T-helper 1 cell treated with Interleukin-12 subunit alpha and Interleukin-12 subunit beta and Interleukin-4 antibody, amounts not matched to agents 30 ng/mL and 1 ng/mL, for 36 hours (primary cell): ENCODE measurements at regions not wholly inside any gene's neighbourhood (a gene's known extent, or its start where the extent isn't known, plus 50 kb on each side); places are given as distances from the start of the nearest gene placed in this dataset.

Experiments
- intact Hi-C: fragments of 100-400 bp; cut with micrococcal nuclease; formaldehyde crosslinking; loops from one replicate; pipeline ENCODE4 v1.15.1; 2024

DNA sequence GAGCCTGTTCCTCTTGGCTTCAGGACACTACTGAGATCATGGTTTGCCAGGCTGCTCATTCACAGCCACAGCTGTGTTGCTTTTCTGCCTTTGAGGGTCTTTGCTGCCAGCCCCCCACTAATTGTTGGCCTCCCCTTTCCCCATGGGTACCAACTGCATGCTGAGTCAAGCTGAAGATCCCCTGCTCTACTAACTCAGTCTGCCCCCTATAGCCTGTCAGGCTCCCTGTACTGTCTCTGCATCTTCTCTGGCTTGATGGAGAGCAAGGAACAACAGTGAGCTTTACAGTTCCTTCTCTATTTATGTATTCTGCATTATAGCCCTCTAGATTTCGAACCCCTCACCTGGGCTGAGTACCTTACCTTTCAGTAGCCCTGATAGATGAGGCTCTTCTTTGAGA lies 257.6 kb upstream of the CADM1 start:
- intact Hi-C loops, result no loop called here

DNA sequence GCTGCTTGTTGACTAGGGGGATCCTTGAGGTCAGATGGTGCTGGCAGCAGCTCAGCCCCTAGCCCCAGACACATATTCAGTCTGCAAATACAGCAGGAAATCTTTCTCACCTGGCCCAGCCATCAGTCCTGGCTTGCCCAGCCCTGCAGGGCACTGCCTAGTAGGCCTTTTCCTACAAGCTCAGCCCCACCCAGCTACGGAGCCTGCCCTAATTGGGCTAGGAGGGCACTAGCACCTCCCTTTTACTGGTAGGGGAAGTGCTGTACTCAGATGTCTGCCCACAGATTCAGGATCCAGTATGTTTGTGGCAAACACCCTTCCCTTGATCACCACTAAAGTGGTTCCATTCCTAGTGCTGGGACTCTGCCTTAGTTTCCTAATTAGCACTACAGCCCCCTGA lies 257.1 kb upstream of the CADM1 start:
- intact Hi-C loops, result no loop called here

GRCh38 chr11:115760461-115761320 lies 256.5 kb upstream of the CADM1 start:
- intact Hi-C loops, result no loop called here

- intact Hi-C loops, result no loop called here
Measured at GRCh38 chr11:115759622-115760460, 255.6 kb upstream of the CADM1 start.

GRCh38 chr11:115758011-115758410 lies 253.8 kb upstream of the CADM1 start:
- intact Hi-C loops, result no loop called here

- intact Hi-C loops, result no loop called here
Measured at GRCh38 chr11:115751243-115752015, 247.2 kb upstream of the CADM1 start.

GRCh38 chr11:115745610-115746512 lies 241.6 kb upstream of the CADM1 start:
- intact Hi-C loops, result no loop called here

- intact Hi-C loops, result no loop called here
Measured at GRCh38 chr11:115745066-115745465, 240.9 kb upstream of the CADM1 start.

GRCh38 chr11:115743719-115744118 lies 239.5 kb upstream of the CADM1 start:
- intact Hi-C loops, result no loop called here

DNA sequence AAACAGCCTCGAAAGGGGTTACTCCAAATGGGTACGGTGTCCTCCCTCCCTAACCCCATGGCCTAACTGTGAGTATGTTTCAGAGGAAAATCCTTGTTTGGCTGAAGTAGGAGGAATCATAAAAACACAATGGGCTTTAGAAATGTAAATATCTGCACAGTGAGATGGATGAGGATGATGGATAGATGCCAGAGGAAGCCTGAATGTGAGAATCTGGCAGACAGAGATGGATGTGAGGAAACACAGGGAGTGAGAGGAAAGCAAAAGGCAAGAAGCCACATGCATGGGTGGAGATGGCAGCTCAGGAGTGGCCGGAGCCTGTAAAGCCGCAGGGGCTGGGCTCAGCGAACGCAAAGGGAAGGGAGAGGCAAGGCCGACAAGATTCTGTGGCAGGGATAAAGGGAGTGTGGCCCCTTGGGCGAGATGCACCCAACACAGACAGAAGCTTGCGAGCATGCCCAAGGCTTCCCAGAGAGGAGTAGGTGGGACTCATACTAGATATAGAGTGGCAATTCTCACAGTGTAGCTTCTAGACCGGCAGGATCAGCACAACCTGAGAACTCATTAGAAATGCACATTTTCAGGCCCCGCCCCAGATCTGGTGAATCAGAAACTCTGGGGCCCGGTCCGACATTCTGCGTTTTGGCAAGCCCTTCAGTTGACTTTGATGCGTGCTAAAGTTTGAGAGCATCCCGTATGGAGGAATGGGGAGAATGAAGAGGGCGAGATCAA lies 237.3 kb upstream of the CADM1 start:
- intact Hi-C loops, result no loop called here

DNA sequence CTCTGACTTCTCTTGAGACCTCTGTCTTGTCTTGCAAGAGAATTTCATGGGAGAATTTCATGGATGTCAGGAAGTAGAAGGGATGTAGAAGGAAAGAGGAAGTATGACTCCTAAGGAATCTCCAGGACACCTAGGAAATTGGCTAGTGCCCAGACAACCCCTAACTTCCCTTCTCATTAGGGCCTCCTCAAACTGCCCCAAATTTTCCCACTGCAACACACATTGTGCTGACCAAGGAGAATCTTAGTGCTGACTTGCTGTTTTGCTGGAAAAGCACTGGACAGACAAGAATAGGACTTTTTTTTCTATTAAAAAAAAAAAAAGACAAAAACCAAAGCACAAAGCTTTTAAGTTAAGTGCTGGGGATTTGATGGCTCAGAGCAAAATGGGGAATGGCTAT lies 236.1 kb upstream of the CADM1 start:
- intact Hi-C loops, result no loop called here

DNA sequence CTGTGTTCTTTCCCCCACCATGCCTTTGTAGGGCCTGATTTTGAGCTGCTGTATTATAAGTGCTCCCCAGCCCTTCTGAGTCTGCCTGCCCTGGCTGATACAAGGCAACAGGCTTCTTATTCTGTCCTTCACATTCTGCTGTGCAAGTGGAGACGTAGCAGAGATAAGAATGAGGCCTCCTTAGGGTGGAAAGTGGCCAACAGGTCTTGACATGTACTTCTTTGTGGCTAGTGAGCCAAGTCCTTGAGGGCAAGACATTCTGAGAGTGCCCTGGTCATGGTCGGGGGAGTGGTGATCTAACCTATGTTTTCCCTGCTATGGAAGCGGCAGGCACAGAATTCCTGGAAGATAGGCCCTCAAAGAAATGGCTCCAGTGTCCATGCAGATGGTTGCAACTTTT lies 235.7 kb upstream of the CADM1 start:
- intact Hi-C loops, result no loop called here

DNA sequence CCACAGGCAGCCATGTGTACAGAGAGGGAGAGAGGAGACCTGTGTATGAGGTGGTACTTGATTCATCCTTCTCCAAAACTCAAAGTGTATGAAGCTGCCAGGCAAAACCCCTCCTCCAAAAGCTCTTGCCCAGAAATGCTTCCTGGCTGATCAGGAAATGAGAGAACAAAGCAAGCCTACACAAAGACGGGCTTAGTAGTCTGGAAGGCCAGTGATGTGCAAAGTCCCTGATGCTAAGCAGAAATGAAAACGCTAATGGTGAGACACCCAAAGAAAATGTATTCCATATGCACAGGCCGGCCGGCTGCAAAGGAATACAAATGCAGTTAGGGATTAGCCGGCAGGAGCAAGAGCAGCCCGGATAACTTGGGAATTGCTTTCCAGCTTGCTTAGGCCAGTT lies 234.9 kb upstream of the CADM1 start:
- intact Hi-C loops, result no loop called here

GRCh38 chr11:115737875-115738274 lies 233.7 kb upstream of the CADM1 start:
- intact Hi-C loops, result no loop called here

GRCh38 chr11:115736146-115736545 lies 231.9 kb upstream of the CADM1 start:
- intact Hi-C loops, result no loop called here

DNA sequence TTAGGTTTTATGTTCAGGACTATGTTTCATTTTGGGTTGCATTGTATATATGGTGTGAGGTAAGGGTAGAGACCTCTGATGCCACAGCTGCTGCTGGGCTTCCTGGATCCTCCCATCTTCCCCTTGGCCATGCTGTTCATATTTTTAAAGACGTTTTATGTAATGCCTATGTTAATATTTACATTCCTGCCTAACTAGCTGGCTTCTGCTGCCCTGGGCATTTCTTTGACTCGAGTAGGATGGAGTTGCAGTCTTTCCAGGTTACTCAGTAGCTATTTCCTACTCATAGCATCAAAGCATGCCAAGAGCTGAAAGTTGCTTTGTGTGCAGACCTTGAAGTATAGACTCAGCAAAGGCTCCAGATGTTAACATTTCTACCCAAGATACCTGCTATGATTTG lies 220.5 kb upstream of the CADM1 start:
- intact Hi-C loops, result no loop called here

GRCh38 chr11:115722711-115723110 lies 218.5 kb upstream of the CADM1 start:
- intact Hi-C loops, result no loop called here

GRCh38 chr11:115721296-115721995 lies 217.2 kb upstream of the CADM1 start:
- intact Hi-C loops, result no loop called here

- intact Hi-C loops, result no loop called here
Measured at GRCh38 chr11:115720602-115721245, 216.5 kb upstream of the CADM1 start.
